HepG2 (cell line): ENCODE measurements at regions not wholly inside any gene's neighbourhood (a gene's known extent, or its start where the extent isn't known, plus 50 kb on each side); places are given as distances from the start of the nearest gene placed in this dataset.

ENCODE experiments used
- ATAC-seq: fragments of 200-7000 bp; cut with Tn5 transposase; 3 replicates; pipeline ENCODE4 v1.9.1; 2020; ENCODE audit warnings: mild to moderate bottlenecking, moderate library complexity
- BruUV-seq: library from RNA; stranded (reverse); fragments of 400-500 nt; replicated peaks from 2 replicates; lab custom pipeline; 2021; lab: Mats Ljungman, UMichigan
- CTCF ChIA-PET: fragments of 300-600 bp; formaldehyde crosslinking; extraction: SDS; loops from one replicate; lab custom pipeline; 2021; ENCODE audit warnings: low total read pairs, inconsistent platforms, low intra/inter-chr PET ratio; lab: Yijun Ruan, JAX
- POLR2A ChIA-PET: fragments of 350-600 bp; sonication (Branson Sonifier 250); formaldehyde crosslinking; loops from one replicate; lab custom pipeline; 2020; ENCODE audit warnings: antibody characterized with exemption, inconsistent platforms; lab: Yijun Ruan, JAX
- DNase-seq: peaks from one replicate; pipeline ENCODE4 v3.0.0-alpha.2; 2015; ENCODE audit warnings: low spot score
- FAIRE-seq: peaks from 3 replicates; lab custom pipeline; 2011; peaks lifted over from hg19 to GRCh38; lab: Jason Lieb, UNC
- H2AFZ ChIP-seq: one replicate; pipeline ENCODE4 v1.6.1; 2011; ENCODE audit warnings: low read length, inconsistent platforms
- H3K27ac ChIP-seq: fragments of 300-600 bp; 3 replicates; pipeline ENCODE4 v1.8.0; 2011; ENCODE audit warnings: mixed run types, mild to moderate bottlenecking, mixed read lengths, low read length, inconsistent platforms; ENCODE audit not compliant: insufficient read depth; ENCODE audit errors: extremely low read length
- H3K27me3 ChIP-seq, 2 experiments: fragments of 200-600 bp in 1 of 2; 2 replicates in 1 of 2; 3 replicates in 1 of 2; pipeline versions ENCODE4 v1.6.0 to v1.8.0; 2011; ENCODE audit warnings: low read length in 2 of 2, mild to moderate bottlenecking in 2 of 2, moderate library complexity in 2 of 2, inconsistent platforms in 1 of 2; ENCODE audit not compliant: insufficient read depth in 2 of 2, control insufficient read depth in 1 of 2
- H3K36me3 ChIP-seq, 2 experiments: fragments of 200-600 bp in 1 of 2; replicated peaks in 1 of 2; 2 replicates in 1 of 2; 3 replicates in 1 of 2; pipeline versions ENCODE4 v1.5.1 to v1.8.0; 2011; ENCODE audit warnings: low read length in 2 of 2, inconsistent platforms in 1 of 2; ENCODE audit not compliant: insufficient read depth in 2 of 2, control insufficient read depth in 1 of 2
- H3K4me1 ChIP-seq: 2 replicates; pipeline ENCODE4 v1.5.1; 2012; ENCODE audit warnings: low read length, inconsistent platforms; ENCODE audit not compliant: insufficient read depth
- H3K4me2 ChIP-seq: 2 replicates; pipeline ENCODE4 v1.6.0; 2011; ENCODE audit warnings: low read depth, low read length, inconsistent platforms
- H3K4me3 ChIP-seq, 3 experiments: fragments of 200-600 bp in 1 of 3; sonication (generic), shearing (Covaris generic) in 1 of 3; replicated peaks in 1 of 3; 2 replicates each; pipeline ENCODE4 v1.5.1; 2011 to 2016; ENCODE audit warnings: low read length in 3 of 3, inconsistent platforms in 2 of 3, low read depth in 2 of 3, mild to moderate bottlenecking in 2 of 3, control low read depth in 1 of 3, mixed read lengths in 1 of 3; ENCODE audit not compliant: insufficient read depth in 1 of 3
- H3K79me2 ChIP-seq: one replicate; pipeline ENCODE4 v1.6.1; 2011; ENCODE audit warnings: low read length, inconsistent platforms; ENCODE audit not compliant: insufficient read depth
- H3K9ac ChIP-seq: 2 replicates; pipeline ENCODE4 v1.6.0; 2011; ENCODE audit warnings: mild to moderate bottlenecking, low read depth, low read length, inconsistent platforms; ENCODE audit not compliant: insufficient read depth
- H3K9me3 ChIP-seq: 2 replicates; pipeline ENCODE4 v1.5.1; 2012; ENCODE audit warnings: mild to moderate bottlenecking, low read length
- H4K20me1 ChIP-seq: 2 replicates; pipeline ENCODE4 v1.6.0; 2011; ENCODE audit warnings: inconsistent platforms, mild to moderate bottlenecking, low read length, moderate library complexity; ENCODE audit not compliant: insufficient read depth
- BORCS8-MEF2B ChIP-seq: sonication (generic); formaldehyde crosslinking; IDR thresholded peaks from 2 replicates; pipeline ENCODE4 v1.8.0; 2022; ENCODE audit warnings: mild to moderate bottlenecking, missing genetic modification reagents
- KMT2B ChIP-seq: IDR thresholded peaks from 2 replicates; pipeline ENCODE4 v1.6.1; 2016; ENCODE audit warnings: missing genetic modification reagents, missing compliant biosample characterization
- NR2F1 ChIP-seq, 2 experiments: fragments of 450-650 bp in 1 of 2; formaldehyde crosslinking in 1 of 2; IDR thresholded peaks; 2 replicates each; pipeline versions ENCODE4 v1.5.0 to v1.6.1; 2016 to 2020; ENCODE audit warnings: mild to moderate bottlenecking in 1 of 2, missing compliant biosample characterization in 1 of 2, missing genetic modification reagents in 1 of 2, moderate library complexity in 1 of 2
- SMC3 ChIP-seq: IDR thresholded peaks from 2 replicates; pipeline ENCODE4 v1.6.1; 2011; ENCODE audit warnings: low read length, improper control_type of control experiment
- WGBS: methylation state at CpG from one replicate; pipeline ENCODE4 v1.1.6; 2017; ENCODE audit warnings: low lambda C conversion rate; 5-methylcytosine and 5-hydroxymethylcytosine counted together
- in situ Hi-C: cut with HindIII; loops from 2 replicates; pipeline ENCODE4 v1.10.0; 2017; ENCODE audit warnings: low pct_unique_long_range_greater_than_20kb; ENCODE audit not compliant: extremely low pct_ligation_motif_present
- intact Hi-C: fragments of 100-400 bp; cut with micrococcal nuclease; formaldehyde crosslinking; loops from one replicate; pipeline ENCODE4 v1.10.0; 2022; ENCODE audit not compliant: unreplicated experiment
- TF ChIP-seq, protein P1 (sequence below): sonication (generic); formaldehyde crosslinking; IDR thresholded peaks from 2 replicates; pipeline ENCODE4 v1.9.0; 2021; ENCODE audit warnings: missing genetic modification reagents, mild to moderate bottlenecking, borderline replicate concordance
- TF ChIP-seq, protein P2 (sequence below): sonication (generic); formaldehyde crosslinking; IDR thresholded peaks from 2 replicates; pipeline ENCODE4 v1.8.1; 2023; ENCODE audit warnings: missing genetic modification reagents, inconsistent platforms, borderline replicate concordance
- TF ChIP-seq, protein P3 (sequence below): fragments of 450-650 bp; IDR thresholded peaks from 2 replicates; pipeline ENCODE4 v1.6.1; 2016

DNA sequence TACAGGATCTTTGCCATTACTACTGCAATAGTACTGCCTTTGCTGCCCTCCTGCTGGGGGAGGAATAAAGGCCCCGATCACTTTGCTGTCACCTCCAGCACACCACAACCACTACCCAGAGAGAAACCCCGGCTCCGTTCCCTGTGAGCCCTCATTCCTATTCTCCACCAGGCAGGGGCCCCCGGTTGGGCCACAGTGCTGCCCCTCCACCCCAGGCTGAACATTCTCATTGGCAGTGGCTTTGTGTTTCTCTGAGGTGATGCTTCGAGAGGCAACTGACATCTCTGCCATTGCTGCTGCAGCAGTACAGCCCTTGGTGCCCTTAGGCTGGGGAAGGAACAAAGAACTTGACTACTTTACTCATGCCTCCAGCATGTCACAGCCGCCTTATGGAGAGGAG is 612.9 kb upstream of the EPHA6 start:
- no peak for ATAC-seq
- Histone ChIP-seq H3K4me1 (no peaks in the 10 kb centered on the region), H4K20me1 (no peaks in the 10 kb centered on the region), H3K9me3 (no peaks in the 10 kb centered on the region), H3K4me2 (no peak overlapping the region), H3K27me3 (no peaks in the 10 kb centered on the region), H3K27ac (no peak overlapping the region), H2AFZ (no peak overlapping the region), H3K9ac (no peak overlapping the region), H3K36me3 (no peaks in the 10 kb centered on the region), H3K4me3 (no peak overlapping the region), H3K79me2 (no peaks in the 10 kb centered on the region)
- no TSS peak for BruUV-seq
- no peak for FAIRE-seq
- POLR2A ChIA-PET, result no interaction called here
- no peak for DNase-seq
- TF ChIP-seq BORCS8-MEF2B, result no peak
- TF ChIP-seq SMC3, result no peak
- TF ChIP-seq NR2F1 (CRISPR knock-in tag; IDR thresholded peaks at IDR 0.05), result no peak
- TF ChIP-seq, protein P1, sequence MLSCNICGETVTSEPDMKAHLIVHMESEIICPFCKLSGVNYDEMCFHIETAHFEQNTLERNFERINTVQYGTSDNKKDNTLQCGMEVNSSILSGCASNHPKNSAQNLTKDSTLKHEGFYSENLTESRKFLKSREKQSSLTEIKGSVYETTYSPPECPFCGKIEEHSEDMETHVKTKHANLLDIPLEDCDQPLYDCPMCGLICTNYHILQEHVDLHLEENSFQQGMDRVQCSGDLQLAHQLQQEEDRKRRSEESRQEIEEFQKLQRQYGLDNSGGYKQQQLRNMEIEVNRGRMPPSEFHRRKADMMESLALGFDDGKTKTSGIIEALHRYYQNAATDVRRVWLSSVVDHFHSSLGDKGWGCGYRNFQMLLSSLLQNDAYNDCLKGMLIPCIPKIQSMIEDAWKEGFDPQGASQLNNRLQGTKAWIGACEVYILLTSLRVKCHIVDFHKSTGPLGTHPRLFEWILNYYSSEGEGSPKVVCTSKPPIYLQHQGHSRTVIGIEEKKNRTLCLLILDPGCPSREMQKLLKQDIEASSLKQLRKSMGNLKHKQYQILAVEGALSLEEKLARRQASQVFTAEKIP (CRISPR knock-in tag), result no peak
- TF ChIP-seq, protein P2, sequence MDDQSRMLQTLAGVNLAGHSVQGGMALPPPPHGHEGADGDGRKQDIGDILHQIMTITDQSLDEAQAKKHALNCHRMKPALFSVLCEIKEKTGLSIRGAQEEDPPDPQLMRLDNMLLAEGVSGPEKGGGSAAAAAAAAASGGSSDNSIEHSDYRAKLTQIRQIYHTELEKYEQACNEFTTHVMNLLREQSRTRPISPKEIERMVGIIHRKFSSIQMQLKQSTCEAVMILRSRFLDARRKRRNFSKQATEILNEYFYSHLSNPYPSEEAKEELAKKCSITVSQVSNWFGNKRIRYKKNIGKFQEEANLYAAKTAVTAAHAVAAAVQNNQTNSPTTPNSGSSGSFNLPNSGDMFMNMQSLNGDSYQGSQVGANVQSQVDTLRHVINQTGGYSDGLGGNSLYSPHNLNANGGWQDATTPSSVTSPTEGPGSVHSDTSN (CRISPR knock-in tag), result no peak
- in situ Hi-C loops (no loop called here), intact Hi-C loops (no loop called here)
- WGBS, result 0% methylated on average over 2 of the region's 6 CpGs
- CTCF ChIA-PET, result no interaction called here

DNA sequence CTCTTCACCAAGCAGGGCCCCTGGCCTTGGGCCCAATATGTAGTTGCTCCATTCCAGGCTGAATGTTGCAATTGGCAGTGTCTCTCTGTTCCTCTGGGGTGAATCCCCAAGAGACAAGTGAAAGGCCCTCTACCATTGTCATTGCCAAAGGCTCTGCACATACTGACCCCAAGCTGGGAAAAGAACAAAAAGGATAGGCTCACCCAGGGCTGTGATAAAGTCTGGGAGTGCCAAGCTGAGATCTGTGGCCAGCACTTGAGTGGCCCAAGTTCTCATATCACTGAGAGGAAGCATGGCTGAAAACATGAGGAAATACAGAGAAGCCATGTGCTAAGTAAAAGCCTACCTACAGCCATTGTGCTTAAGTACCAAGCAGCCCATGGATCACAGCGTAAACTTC is 612.2 kb upstream of the EPHA6 start:
- H3K36me3 ChIP-seq, result no peaks in the 10 kb centered on the region
- no peak overlapping the region for H2AFZ ChIP-seq
- 42% methylated on average over 1 of the region's 1 CpG for WGBS
- BruUV-seq, result no TSS peak
- no peak overlapping the region for H3K27ac ChIP-seq
- TF ChIP-seq, protein P3, sequence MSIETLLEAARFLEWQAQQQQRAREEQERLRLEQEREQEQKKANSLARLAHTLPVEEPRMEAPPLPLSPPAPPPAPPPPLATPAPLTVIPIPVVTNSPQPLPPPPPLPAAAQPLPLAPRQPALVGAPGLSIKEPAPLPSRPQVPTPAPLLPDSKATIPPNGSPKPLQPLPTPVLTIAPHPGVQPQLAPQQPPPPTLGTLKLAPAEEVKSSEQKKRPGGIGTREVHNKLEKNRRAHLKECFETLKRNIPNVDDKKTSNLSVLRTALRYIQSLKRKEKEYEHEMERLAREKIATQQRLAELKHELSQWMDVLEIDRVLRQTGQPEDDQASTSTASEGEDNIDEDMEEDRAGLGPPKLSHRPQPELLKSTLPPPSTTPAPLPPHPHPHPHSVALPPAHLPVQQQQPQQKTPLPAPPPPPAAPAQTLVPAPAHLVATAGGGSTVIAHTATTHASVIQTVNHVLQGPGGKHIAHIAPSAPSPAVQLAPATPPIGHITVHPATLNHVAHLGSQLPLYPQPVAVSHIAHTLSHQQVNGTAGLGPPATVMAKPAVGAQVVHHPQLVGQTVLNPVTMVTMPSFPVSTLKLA, result peak; percentile 88
- no peak for TF ChIP-seq KMT2B (CRISPR knock-in tag)
- DNase-seq (no peak), ATAC-seq (no peak), FAIRE-seq (no peak)
- H3K4me1 ChIP-seq, result no peaks in the 10 kb centered on the region
- no peaks in the 10 kb centered on the region for H3K79me2 ChIP-seq
- no peak overlapping the region for H3K9ac ChIP-seq
- in situ Hi-C loops, result no loop called here
- intact Hi-C loops, result no loop called here
- ChIA-PET POLR2A (no interaction called here), CTCF (no interaction called here)
- no peaks in the 10 kb centered on the region for H3K9me3 ChIP-seq
- H3K27me3 ChIP-seq, result no peaks in the 10 kb centered on the region
- H3K4me2 ChIP-seq, result no peak overlapping the region
- H4K20me1 ChIP-seq, result no peaks in the 10 kb centered on the region
- H3K4me3 ChIP-seq, result no peak overlapping the region
